ENCODE measurements at regions not wholly inside any gene's neighbourhood (a gene's known extent, or its start where the extent isn't known, plus 50 kb on each side); places are given as distances from the start of the nearest gene placed in this dataset.

DNA sequence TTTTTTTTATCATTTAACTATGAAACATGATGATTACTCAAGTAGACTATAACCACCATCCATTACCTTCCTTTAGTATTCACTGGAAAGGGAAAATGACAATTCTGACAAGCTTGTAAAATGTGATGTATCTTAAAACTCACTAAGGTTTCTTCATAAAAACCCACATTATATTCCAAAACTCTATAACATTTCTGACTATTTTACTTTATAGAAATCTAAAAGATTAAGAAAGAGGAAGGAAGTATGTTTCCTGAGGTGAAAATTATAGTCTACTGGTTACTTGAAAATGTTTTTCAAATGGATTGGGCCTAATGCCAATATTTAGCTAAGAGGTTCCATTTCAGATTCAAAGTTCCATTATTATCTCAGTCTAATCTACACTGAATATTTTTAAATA lies 1982.2 kb upstream of the C9orf72 start (continued):
- no peak for TF ChIP-seq ZNF592 (IDR thresholded peaks at IDR 0.05)

DNA sequence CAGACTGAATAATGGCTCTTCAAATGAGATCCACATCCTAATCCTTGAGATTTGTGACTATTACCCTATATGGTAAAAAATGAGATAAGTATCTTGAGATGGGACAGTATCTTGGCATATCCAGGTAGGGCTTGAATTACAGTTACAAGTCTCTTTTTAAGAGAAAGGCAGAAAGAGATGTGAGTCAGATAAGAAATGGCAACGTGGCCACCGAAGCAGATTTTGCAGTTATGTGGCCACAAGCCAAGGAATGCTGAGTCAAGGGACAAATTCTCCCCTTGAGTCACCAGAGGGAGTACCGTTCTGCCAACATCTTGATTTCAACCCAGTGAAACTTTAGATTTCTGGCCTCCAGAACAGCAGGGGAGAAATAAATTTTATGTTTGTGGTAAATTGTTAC lies 1983.0 kb upstream of the C9orf72 start:
- ATAC-seq (no peak), FAIRE-seq (no peak), DNase-seq (ENCODE audit: low read depth, low spot score) (no peak)
- in situ Hi-C loops (cut with MboI) (no loop called here), intact Hi-C loops (cut with micrococcal nuclease; ENCODE audit: unreplicated experiment) (no loop called here)
- Histone ChIP-seq H3K79me2 (ENCODE audit: control insufficient read depth, insufficient read depth, low read length) (no peaks in the 10 kb centered on the region), H3K27me3 (replicated peaks in 1 of 2; ENCODE audit: control insufficient read depth in 2 of 2, insufficient read depth in 2 of 2, low read length in 1 of 2) (no peaks in the 10 kb centered on the region), H3K9me3 (replicated peaks; ENCODE audit: control insufficient read depth, insufficient read depth, low read length) (no peaks in the 10 kb centered on the region), H3K4me2 (ENCODE audit: control insufficient read depth, insufficient read depth) (no peak overlapping the region), H3K9ac (ENCODE audit: control insufficient read depth, insufficient read depth, low read length) (no peak overlapping the region), H3K36me3 (ENCODE audit: control insufficient read depth in 2 of 2, insufficient read depth in 2 of 2, low read length in 1 of 2) (no peaks in the 10 kb centered on the region), H3K4me1 (ENCODE audit: control insufficient read depth, insufficient read depth, low read length) (no peaks in the 10 kb centered on the region), H3K4me3 (no peak overlapping the region), H4K20me1 (ENCODE audit: control insufficient read depth, insufficient read depth) (no peaks in the 10 kb centered on the region), H2AFZ (ENCODE audit: control insufficient read depth, low read depth, low read length) (no peak overlapping the region), H3K27ac (ENCODE audit: control insufficient read depth, insufficient read depth) (no peak overlapping the region)
- WGBS (ENCODE audit: insufficient coverage, insufficient replicate concordance, low lambda C conversion rate, missing lambda C conversion rate): 0% methylated on average over 3 of the region's 3 CpGs
- ChIA-PET CTCF (no interaction called here), POLR2A (no interaction called here), RAD21 (ENCODE audit: unreplicated experiment) (no interaction called here), SMC1A (ENCODE audit: uncharacterized antibody, unreplicated experiment) (no interaction called here)
- no TSS peak for BruUV-seq (replicated peaks)
- TF ChIP-seq, protein P1, sequence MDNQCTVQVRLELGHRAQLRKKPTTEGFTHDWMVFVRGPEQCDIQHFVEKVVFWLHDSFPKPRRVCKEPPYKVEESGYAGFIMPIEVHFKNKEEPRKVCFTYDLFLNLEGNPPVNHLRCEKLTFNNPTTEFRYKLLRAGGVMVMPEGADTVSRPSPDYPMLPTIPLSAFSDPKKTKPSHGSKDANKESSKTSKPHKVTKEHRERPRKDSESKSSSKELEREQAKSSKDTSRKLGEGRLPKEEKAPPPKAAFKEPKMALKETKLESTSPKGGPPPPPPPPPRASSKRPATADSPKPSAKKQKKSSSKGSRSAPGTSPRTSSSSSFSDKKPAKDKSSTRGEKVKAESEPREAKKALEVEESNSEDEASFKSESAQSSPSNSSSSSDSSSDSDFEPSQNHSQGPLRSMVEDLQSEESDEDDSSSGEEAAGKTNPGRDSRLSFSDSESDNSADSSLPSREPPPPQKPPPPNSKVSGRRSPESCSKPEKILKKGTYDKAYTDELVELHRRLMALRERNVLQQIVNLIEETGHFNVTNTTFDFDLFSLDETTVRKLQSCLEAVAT (IDR thresholded peaks at IDR 0.05): no peak
- TF ChIP-seq HDGF (IDR thresholded peaks at IDR 0.05): no peak
- TF ChIP-seq RUNX3 (IDR thresholded peaks at IDR 0.05; ENCODE audit: low read length): no peak
- TF ChIP-seq, protein P2, sequence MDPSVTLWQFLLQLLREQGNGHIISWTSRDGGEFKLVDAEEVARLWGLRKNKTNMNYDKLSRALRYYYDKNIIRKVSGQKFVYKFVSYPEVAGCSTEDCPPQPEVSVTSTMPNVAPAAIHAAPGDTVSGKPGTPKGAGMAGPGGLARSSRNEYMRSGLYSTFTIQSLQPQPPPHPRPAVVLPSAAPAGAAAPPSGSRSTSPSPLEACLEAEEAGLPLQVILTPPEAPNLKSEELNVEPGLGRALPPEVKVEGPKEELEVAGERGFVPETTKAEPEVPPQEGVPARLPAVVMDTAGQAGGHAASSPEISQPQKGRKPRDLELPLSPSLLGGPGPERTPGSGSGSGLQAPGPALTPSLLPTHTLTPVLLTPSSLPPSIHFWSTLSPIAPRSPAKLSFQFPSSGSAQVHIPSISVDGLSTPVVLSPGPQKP (IDR thresholded peaks at IDR 0.05; ENCODE audit: low read depth, low read length): no peak
- TF ChIP-seq ATF2 (IDR thresholded peaks at IDR 0.05; ENCODE audit: low read length): no peak
- TF ChIP-seq NR2C1 (IDR thresholded peaks at IDR 0.05): no peak
- no peak for TF ChIP-seq FOXM1 (IDR thresholded peaks at IDR 0.05; ENCODE audit: low read depth, low read length)
- TF ChIP-seq KDM1A (IDR thresholded peaks at IDR 0.05; ENCODE audit: borderline replicate concordance): no peak
- TF ChIP-seq, protein P3, sequence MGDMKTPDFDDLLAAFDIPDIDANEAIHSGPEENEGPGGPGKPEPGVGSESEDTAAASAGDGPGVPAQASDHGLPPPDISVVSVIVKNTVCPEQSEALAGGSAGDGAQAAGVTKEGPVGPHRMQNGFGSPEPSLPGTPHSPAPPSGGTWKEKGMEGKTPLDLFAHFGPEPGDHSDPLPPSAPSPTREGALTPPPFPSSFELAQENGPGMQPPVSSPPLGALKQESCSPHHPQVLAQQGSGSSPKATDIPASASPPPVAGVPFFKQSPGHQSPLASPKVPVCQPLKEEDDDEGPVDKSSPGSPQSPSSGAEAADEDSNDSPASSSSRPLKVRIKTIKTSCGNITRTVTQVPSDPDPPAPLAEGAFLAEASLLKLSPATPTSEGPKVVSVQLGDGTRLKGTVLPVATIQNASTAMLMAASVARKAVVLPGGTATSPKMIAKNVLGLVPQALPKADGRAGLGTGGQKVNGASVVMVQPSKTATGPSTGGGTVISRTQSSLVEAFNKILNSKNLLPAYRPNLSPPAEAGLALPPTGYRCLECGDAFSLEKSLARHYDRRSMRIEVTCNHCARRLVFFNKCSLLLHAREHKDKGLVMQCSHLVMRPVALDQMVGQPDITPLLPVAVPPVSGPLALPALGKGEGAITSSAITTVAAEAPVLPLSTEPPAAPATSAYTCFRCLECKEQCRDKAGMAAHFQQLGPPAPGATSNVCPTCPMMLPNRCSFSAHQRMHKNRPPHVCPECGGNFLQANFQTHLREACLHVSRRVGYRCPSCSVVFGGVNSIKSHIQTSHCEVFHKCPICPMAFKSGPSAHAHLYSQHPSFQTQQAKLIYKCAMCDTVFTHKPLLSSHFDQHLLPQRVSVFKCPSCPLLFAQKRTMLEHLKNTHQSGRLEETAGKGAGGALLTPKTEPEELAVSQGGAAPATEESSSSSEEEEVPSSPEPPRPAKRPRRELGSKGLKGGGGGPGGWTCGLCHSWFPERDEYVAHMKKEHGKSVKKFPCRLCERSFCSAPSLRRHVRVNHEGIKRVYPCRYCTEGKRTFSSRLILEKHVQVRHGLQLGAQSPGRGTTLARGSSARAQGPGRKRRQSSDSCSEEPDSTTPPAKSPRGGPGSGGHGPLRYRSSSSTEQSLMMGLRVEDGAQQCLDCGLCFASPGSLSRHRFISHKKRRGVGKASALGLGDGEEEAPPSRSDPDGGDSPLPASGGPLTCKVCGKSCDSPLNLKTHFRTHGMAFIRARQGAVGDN (IDR thresholded peaks at IDR 0.05): no peak
- no peak for TF ChIP-seq SMAD1 (IDR thresholded peaks at IDR 0.05; ENCODE audit: low read depth, partially characterized antibody)
- no peak for TF ChIP-seq TCF12 (IDR thresholded peaks at IDR 0.05; ENCODE audit: low read depth, low read length)
